ENCODE measurements at regions not wholly inside any gene's neighbourhood (a gene's known extent, or its start where the extent isn't known, plus 50 kb on each side); places are given as distances from the start of the nearest gene placed in this dataset.
"Not testable (repeated sequence)": the region's sequence is repeated elsewhere in the genome, so short reads cannot be mapped to it uniquely, and the experiment has no call there.

DNA sequence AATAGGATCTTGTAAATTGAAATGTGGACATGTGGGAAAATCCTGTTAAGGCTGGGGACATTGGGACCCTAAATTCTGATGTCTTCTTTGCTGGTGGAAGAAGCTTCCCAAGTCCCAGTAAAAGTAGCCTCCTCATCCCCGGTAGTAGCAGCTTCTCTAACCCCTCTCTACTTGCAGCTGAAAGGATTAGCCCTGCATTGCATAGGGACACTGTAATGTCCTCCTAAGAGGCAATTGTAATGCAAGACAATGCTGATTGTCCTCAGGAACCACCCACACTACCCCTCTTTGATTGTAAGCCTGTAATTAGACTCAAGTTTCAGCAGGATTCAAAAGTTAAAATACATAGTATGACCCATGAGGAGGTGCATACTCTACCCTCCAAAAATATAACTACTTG lies 1938.4 kb upstream of the C9orf72 start:
- DNase-seq = no peak

DNA sequence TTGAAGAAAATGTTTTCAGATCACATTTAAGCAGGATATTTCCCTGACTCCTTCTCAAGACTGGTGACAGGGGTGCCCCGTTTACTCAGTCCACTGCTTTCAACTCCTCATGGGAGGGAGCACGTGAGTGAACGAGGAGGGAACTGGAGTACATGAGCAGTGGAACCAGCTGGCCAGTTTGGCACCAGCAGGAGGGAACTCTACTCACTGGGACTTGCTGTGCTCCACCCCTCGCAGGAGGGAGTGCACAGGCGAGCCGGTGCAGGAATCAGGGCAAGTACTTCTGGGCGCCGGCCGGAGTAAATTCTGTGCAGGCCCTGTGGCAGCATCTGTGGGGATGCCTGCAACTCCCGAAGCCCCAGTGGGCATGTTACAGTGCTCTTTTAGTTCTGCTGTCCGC lies 1941.1 kb upstream of the C9orf72 start:
- DNase-seq = no peak

DNA sequence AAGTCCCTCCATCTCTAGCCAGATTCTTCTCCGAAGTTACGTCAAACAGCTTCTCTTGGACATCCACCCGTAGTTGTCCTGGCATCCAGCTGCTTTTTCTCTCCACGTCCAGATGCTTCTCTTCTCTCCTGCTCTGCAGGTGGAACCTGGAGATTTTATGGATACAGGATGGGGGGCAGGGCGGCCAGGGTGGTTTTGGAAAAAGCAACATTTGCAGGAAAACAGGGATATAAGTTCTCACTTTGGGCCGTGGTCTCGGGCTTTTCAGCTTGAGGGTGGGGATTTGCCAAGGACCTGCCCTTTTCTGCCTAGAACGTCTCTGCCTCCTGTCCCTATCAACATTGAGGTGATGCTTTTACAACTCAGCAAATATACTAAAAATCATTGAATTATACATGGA lies 1941.6 kb upstream of the C9orf72 start:
- DNase-seq = no peak

DNA sequence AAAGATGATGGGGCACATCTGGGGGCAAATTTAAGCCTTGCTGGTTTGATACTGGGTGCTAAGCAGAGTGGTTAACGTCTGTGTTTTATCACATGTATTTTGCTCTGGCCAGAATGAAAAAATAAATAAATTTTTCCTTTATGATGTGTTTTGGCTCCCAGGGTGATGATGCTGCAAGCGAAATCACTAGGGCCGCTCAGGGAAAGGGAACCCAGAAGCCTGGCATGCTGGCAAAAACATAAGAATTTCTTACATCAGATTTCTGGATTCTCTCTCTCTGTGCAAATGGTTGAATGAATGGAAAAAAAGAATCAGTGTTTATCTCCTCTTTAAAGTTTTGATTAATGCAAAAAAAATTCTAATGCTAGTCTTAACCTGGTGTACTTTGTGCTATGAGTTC lies 1975.2 kb upstream of the C9orf72 start:
- no peak for DNase-seq

DNA sequence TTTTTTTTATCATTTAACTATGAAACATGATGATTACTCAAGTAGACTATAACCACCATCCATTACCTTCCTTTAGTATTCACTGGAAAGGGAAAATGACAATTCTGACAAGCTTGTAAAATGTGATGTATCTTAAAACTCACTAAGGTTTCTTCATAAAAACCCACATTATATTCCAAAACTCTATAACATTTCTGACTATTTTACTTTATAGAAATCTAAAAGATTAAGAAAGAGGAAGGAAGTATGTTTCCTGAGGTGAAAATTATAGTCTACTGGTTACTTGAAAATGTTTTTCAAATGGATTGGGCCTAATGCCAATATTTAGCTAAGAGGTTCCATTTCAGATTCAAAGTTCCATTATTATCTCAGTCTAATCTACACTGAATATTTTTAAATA lies 1982.2 kb upstream of the C9orf72 start:
- no peak for DNase-seq

DNA sequence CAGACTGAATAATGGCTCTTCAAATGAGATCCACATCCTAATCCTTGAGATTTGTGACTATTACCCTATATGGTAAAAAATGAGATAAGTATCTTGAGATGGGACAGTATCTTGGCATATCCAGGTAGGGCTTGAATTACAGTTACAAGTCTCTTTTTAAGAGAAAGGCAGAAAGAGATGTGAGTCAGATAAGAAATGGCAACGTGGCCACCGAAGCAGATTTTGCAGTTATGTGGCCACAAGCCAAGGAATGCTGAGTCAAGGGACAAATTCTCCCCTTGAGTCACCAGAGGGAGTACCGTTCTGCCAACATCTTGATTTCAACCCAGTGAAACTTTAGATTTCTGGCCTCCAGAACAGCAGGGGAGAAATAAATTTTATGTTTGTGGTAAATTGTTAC lies 1983.0 kb upstream of the C9orf72 start:
- DNase-seq = no peak

DNA sequence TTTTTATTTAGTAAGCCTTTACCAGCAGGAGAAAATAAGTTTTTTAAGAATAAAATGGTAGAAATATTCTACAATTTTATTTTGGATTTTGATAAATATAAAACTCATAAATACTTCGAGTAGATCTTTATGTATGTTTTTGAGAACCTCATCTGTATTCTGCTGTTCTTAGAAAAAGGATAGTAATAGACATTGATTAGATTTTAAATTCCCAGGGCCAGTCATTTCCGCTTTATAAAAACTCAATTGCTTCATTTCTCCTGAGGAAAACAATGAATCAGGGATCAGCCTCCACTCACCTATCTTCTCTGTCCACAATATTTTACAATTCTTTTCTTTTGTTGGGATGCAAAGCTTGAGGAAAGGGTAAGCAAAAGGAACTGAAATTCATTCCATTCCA lies 1983.5 kb upstream of the C9orf72 start:
- no peak for DNase-seq

DNA sequence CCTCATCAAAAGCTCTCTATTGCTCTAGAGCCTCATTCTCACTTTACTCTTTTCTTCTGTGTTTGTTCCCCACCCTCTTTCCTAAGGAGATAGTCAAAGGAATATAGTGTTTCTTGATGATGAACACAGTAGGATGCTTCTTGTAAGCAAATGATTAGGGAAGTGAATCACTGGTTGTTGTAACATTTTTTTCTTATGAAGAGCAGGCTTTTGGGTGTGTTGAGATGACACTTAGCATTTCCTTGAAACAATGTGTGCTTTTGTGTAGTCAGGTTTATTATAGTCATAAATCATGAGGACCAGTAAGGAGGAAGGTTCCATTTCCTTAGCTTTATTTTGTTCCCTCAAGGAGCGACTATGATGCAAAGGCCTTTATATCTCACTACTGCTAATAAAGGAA lies 1991.3 kb upstream of the C9orf72 start:
- DNase-seq = no peak

DNA sequence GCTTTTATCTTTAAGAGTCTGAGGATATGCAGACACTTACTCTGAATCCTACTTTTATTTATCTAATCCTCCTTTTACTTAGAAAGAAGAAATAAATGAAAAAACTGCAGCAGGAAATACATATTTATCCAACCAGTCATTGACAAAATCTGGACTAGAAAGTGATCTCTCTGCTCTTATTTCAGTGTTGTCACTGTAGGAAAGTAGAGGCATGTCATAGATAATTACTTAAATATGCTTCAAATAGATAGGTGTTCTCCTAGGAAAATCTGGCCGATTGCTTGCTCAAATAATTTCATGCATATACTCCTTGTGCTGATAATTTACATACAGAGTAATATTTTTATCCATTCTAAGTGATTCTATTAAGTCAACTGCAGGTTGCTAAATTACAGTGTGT lies 2001.9 kb upstream of the C9orf72 start:
- no peak for DNase-seq

DNA sequence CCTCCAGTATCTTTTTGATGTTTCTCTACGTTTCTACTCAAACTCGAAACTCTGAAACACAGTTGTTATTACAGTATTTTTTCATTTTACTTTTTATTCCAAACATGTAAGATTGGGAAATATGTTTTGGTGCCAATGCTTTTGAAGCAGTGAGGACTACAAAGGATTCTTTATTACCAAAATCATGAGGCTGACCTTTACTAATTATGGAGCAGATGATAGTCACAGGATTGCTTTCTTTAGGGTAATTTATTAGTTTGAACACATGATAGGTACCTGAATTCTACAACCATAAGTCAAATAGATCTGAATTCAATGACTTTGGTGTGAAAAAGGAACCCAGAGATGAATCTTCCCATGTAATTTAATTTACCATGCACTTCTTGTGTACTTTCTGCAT lies 2015.1 kb upstream of the C9orf72 start:
- no peak for DNase-seq

DNA sequence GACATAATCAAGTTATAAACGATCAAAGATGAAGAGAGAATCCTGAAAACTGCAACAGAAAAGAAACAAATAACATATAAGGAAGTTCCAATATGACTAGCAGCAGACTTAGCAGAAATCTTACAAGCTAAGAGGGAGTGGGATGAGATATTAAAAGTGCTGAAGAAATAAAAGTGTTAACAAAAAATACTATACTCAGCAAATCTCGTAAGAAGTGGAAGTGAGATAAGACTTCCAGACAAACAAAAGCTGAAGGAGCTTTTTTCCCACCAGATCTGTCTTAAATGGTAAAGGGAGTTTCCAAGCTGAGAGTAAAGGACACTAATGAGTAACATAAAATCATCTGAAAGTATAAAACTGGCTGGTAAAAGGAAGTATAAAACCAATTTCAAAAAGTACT lies 2036.0 kb upstream of the C9orf72 start:
- no peak for DNase-seq

DNA sequence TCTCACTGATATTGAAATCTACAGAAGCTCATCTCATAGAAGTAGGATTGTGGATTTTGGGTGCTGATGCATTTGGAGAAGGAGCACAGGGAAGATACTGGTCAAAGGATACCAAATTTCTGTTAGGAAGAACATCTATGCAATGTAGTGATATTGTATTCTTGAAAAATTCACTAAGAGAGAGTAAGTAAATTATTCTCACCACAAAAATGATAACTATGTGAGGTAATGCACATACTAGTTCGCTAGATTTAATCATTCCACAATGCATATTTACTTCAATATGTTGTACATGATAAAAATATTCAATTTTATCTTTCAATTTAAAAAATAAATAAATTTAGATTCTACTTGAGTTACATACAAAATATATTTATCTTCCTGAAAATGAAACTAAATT lies 2040.5 kb upstream of the C9orf72 start:
- no peak for DNase-seq

DNA sequence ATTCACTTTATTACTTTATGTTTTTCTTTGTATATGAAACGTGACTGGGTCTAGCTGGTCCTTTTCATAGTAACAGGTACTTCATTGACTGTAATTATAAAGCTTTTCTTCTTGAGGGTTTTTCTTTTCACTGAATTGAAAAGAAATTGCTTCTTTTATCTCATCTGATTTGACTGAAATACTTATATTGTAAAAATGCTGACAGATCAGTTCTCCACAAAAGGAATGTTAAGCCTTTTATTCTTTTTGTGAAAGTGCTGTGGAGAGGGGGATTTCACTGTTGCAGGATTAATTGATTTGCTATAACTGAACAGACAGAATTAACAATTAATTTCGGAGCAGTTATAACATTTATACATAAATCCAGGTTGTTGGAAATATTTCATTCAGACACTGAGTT lies 2043.6 kb upstream of the C9orf72 start:
- DNase-seq = no peak

DNA sequence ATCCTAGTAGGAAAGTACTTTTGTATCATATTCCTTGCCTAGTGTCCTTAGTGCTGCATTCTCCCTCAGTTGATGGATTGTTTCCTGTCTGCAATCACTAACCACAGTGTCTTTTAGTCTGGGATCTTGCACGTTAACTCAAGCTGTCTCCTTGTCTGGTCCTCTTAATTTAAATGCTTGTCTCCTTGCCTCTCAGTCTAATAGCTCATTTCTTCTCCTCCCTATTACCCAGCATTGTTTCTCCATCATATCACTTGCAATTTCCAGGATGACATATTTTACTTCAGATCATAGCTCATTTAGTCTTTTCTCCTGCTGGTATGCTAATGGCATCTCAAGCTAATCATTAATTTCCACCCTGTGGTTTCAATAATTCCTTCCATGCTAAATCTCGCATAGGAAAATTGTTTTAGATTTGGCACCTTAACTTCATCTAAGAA lies 2052.0 kb upstream of the C9orf72 start:
- no peak for DNase-seq

DNA sequence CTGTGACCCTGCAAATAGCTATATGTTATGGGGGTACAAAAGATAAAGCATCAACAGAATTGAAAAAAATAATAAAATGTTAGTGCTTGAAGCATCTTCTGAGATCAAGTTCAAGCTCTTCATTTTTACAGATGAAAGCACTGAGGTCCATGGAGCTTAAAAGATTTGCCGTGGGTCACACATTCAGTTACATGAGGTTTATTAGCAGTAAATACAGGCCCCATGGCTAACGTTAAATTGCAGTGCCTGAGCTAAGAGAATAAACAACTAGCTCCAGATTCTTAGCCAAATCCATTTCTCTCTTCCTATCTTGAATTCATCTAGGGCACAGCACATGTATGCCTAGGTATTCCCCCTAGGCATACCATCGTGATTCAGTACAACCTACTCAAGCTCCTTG lies 2052.7 kb upstream of the C9orf72 start:
- DNase-seq = no peak

DNA sequence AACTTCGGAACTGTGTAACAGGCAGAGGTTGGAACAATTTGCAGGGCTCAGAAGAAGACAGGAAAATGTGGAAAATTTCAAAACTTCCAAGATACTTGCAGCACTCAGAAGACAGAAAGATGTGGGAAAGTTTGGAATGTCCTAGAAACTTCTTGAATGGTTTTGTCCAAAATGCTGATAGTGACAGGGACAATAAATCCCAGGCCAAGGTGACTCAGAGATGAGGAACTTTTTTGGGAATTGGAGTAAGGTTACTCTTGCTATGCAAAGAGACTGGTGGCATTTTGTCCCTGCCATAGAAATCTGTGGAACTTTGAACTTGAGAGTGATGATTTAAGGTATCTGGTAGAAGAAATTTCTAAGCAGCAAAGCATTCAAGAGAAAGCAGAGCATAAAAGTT lies 2055.6 kb upstream of the C9orf72 start:
- not testable (repeated sequence) for DNase-seq

DNA sequence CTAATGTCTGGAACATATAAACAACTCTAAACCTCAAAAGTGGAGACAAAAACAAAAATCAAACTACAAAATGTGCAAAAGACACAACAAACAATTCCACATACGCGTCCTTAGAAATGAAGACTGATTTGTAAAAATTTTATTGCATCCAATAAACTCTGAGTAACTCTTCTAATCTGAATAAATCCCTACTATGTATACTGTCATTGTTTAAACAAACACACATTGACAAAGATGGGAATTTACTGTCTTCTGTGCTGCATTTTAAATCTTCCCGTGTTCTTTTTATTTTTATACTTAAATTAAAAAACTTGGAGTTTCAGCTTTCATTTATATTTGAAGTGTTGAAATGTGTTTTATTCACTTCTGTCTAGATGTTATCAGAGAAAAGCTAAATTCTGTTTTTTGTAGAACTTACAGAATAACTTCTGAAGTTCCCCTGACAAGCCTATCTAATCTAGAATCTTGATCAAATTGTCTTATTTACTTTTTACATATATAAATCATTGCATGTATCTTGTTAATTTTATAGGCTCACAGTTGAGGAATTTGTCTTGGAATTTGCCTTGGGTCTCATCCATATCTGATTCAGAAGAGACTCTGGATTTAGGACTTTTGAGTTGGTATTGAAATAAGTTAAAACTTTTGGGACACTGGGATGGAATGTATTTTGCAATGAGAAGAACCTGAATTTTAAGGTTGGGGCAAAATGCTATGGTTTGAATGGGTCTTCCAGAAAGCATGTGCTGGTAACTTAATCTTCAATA lies 2064.4 kb upstream of the C9orf72 start:
- DNase-seq = no peak

DNA sequence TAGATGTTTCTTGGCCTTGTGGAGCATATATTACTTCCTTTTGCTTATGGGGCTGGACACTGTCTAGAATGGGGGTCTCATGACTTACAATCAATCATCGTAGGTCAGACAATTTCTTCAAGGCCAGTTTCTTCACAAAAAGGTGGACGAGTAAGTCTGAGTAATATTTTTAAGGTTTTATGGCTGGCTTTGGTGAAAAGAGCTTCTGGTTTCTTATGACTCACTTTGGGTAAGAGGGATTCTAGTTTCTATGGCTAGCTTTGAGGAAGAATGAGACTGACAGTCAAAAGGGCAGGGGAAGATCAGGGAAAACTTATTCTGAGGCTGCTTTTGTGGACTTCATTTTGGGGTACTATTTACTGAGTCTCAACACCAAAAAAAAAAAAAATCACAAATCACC lies 2067.2 kb upstream of the C9orf72 start:
- DNase-seq = no peak

DNA sequence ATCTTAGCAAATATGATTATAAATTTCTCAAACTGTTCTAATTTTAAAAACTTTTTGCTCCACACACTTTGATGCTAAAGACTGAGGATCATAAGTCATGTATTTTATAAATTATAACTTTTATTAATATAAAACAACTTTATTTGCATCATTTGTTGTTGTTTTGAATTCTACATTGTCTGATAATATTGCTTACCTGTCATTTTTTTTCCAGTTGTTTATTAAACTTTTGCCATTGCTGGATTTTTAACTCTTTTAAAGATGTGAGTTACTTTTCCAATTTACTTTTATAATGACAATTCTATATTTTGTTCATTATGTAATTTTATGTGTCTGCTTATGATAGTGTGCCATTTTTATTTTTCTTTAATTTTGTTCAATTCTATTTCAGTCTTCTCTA lies 2071.2 kb upstream of the C9orf72 start:
- DNase-seq = no peak

DNA sequence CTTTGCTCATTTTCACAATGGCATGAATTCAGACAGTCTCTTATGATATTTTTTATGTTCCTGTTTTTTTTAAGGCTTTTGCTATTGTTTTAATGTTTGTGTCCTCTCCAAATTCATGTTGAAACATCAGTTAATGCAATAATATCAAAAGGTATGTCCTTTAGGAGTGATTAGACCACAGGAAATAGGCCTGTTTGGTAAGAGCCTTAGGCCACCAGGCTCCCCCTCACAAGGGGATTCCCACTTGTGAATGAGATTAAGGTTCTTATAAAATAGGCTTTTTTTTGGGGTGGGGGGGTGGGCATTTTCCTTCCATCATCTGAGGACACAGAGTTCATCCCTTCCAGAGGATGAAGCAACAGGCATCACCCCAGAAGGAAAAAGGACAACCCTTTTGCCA lies 2074.2 kb upstream of the C9orf72 start:
- DNase-seq = no peak

DNA sequence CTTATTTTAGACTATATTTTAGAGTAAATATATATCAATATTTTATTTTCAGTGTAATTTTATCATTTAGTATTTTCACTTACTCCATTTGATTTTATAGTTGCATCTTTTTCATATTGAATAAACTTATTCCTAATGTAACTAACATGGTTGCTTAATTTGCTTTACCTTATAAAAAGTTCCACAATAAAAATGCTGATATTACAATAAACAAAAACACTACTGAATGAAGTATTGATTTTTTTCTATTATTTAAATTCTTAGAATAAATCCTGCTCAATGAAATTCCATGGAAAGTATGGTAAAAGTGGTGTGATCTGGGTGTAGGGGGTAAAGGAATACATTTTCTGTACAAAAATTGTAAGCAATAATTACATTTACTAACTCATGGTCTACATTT lies 2074.9 kb upstream of the C9orf72 start:
- DNase-seq = no peak

DNA sequence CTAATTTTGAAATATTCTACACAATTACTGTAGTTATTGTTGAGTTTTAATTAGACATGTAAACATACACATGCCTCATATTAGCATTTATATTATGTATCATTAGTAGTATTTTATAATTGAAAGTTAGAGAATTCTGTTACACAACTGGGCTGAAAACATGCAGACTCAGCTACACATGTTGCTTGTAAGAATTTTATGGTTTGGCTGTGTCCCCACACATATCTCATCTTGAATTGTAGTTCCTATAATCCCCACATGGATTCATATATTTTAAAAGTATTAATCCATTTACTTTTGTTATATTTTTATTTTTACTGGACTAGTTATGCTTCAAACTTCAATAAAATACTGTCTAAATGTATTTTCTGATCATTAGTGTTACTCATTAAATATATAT lies 2075.3 kb upstream of the C9orf72 start:
- DNase-seq = no peak

DNA sequence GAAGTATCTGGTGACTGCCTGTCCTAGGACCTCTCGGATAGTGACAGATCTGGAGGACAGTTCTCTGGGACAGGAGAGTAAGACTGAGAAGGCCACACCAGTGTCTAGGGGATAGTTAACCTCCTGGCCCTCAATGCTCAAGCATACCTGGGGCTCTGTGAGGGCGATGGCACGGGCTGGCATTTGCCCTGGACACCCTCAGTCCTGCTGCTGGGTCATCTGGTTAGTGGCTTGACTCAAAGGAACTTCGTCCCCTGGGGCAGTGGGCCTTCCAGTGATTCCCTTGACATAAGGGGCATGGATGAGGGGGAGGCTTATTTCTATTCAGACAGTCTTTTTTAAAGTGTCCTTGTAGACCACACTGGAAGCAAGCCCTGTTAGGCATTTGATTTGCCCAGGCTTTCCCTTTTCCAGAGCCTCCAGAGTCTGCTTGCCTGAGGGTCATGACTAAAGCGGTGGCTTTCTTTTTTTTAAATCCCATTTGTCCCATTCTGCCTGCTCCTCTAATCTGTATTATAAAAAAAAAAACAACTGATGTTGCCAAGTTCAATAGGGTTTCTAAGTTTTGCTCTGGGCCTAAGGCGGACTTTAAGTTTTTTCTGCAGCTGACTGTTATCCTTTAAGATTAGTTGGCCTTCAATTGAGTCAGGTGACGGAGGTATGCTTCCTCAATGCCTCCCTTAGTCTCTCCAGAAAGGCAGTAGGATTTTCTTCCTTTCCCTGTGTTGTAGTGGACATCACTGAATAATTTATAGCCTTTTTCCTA lies 2083.5 kb upstream of the C9orf72 start:
- no peak for DNase-seq

DNA sequence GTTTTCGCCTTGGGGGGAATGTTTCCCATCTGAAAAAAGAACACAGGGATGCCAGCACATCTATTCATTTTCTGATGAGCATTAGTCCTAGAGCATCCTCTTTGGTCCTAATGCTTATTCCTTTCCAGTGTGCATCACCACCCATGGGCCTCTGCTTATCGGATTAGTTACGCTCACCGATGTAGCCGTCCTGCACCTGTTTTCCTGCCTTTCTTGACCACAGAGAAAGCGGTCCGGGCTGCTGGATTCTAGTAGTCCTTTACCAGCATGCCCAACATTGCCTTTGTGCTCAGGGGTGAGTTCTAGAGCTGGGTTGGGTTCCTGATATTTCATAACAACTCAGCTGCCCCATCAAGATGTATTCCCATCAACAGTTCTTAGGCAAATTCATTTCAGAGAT lies 2084.5 kb upstream of the C9orf72 start:
- no peak for DNase-seq

DNA sequence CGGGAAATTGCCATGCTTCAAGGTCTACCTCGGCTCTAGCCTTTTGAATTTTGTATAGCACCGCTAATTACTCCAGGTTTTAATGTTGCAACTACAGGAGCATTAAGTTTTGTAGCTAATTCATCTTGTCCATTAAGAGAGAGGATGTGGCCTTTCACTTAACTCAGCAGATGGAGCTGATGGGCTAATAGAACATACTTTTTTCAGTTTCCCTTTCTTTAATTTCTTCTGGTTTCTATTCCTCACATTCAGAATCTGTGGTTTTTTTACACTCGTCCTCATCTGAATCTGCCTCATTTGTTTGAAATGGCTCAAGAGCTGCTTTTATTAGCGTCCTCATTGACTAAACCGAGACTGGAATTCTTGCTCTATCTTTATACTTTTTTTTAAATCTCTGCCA lies 2085.7 kb upstream of the C9orf72 start:
- DNase-seq = no peak

Measured in CD4-positive, alpha-beta T cell treated with Interleukin-17A for 1 hour (primary cell).